GM12892 (cell line): ENCODE measurements at regions not wholly inside any gene's neighbourhood (a gene's known extent, or its start where the extent isn't known, plus 50 kb on each side); places are given as distances from the start of the nearest gene placed in this dataset.

Experiments
- DNase-seq: peaks from one replicate; pipeline ENCODE4 v3.0.0; 2011; ENCODE audit not compliant: insufficient read length
- FAIRE-seq: peaks from 2 replicates; lab custom pipeline; 2011; peaks lifted over from hg19 to GRCh38; lab: Jason Lieb, UNC
- POLR2A ChIP-seq: IDR thresholded peaks from 2 replicates; pipeline ENCODE4 v1.6.1; 2011; ENCODE audit warnings: low read depth, low read length, control low read depth
- POLR2AphosphoS5 ChIP-seq: IDR thresholded peaks from 2 replicates; pipeline ENCODE4 v1.6.1; 2011; ENCODE audit warnings: low read depth, low read length, control low read depth
- TAF1 ChIP-seq: IDR thresholded peaks from 2 replicates; pipeline ENCODE4 v1.6.1; 2011; ENCODE audit warnings: low read depth, mild to moderate bottlenecking, control low read depth, low read length, borderline replicate concordance

DNA sequence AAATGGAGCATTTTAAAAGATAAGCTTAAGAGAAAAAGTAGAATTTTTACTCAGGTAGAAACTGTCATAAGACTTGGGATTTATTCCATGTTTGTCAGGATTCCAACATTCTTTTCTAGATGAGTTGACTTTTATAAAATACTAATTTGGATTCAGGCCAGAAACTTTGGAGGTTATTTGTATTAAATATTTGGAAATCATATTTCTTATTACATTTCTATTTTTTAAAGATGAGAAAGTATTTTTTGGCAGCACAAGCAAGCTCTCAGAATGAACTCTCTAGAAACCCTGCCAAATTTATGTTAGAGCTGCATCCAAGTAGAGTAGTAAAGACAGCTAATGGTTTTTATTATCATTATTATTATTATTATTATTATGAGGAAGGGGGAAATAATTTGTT lies 1014.9 kb upstream of the GJE1 start:
- TF ChIP-seq TAF1 (no peak), POLR2A (no peak), POLR2AphosphoS5 (no peak)
- no peak for FAIRE-seq
- no peak for DNase-seq

- no peak for TF ChIP-seq POLR2AphosphoS5
- no peak for TF ChIP-seq POLR2A
- TF ChIP-seq TAF1: no peak
- no peak for FAIRE-seq
- no peak for DNase-seq
Measured at GRCh38 chr6:141110481-141110880, 1022.2 kb upstream of the GJE1 start.

DNA sequence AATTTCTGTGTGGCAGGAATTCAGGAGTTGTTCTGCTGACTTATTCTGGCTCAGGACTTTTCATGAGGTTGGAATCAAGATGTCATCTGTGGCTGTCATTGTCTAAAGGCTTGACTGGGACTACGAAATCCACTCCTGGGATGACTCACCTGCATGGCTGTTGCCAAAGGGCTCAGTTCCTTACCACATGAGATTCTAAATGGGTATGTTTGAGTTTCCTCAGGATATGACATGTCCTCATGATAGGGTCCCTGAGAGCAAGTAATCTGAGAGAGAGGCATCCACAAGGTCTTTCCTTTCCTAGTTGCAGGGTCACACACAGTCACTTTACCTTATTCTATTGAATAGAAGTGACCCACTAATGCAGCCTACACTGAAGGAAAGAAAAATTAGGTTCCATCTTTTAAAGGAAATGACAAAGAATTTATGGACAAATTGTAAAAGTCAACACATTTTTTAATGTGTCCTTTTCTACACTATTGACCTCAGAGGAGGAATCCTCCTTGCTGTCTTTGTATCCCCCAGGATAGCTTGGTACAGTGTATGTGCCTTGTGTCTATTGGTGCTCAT lies 1025.0 kb upstream of the GJE1 start:
- FAIRE-seq: no peak

GRCh38 chr6:141105481-141105880 lies 1027.2 kb upstream of the GJE1 start:
- FAIRE-seq (no peak), DNase-seq (no peak)
- no peak for TF ChIP-seq TAF1
- no peak for TF ChIP-seq POLR2A
- TF ChIP-seq POLR2AphosphoS5: no peak

More for the DNA sequence above, 1025.0 kb upstream of the GJE1 start:
- no peak for DNase-seq
- TF ChIP-seq TAF1 (no peak), POLR2A (no peak), POLR2AphosphoS5 (no peak)

DNA sequence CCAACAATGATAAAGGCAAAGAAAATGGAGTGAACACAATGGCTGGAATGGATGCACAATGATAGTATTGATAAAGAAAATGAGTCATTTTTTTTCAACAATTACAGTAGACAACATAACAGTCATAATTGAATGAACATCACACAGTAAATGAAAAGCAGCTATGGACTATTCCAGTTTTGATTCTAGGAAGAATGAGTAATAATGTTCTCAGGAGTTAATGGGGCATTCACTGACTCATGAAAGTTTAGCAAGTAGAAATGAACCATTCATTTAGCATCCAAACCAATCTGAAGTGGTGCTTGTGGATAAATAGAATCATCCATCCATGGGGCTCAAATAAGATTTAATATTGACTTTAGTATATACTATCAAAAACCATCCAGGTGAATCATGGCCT lies 1029.5 kb upstream of the GJE1 start:
- FAIRE-seq: no peak
- DNase-seq: no peak
- no peak for TF ChIP-seq POLR2A
- no peak for TF ChIP-seq POLR2AphosphoS5
- no peak for TF ChIP-seq TAF1

GRCh38 chr6:141097471-141097870 lies 1035.3 kb upstream of the GJE1 start:
- TF ChIP-seq POLR2A: no peak
- DNase-seq (no peak), FAIRE-seq (no peak)

DNA sequence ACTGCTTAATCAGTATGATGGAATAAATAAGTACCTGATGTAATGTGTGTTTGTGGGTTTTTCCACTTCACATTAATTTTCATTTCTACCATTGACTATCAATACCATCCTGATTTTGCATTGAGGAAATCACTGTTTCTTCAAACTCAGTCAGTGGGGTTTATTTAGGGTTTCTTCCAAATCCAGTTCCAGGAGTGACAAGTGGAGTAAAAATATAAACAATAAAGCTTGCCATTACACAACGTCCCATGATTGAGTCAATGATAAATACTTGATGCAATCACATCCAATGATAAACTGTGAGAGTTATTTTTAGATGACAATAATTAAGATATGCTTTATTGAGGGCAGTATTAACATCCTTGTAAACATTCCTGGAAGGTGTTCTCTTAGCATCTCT lies 1037.4 kb upstream of the GJE1 start:
- no peak for DNase-seq
- FAIRE-seq: no peak
- TF ChIP-seq TAF1 (no peak), POLR2AphosphoS5 (no peak), POLR2A (no peak)

- FAIRE-seq (no peak), DNase-seq (no peak)
- no peak for TF ChIP-seq POLR2A
- no peak for TF ChIP-seq TAF1
- TF ChIP-seq POLR2AphosphoS5: no peak
Measured at GRCh38 chr6:141088171-141088570, 1044.6 kb upstream of the GJE1 start.

DNA sequence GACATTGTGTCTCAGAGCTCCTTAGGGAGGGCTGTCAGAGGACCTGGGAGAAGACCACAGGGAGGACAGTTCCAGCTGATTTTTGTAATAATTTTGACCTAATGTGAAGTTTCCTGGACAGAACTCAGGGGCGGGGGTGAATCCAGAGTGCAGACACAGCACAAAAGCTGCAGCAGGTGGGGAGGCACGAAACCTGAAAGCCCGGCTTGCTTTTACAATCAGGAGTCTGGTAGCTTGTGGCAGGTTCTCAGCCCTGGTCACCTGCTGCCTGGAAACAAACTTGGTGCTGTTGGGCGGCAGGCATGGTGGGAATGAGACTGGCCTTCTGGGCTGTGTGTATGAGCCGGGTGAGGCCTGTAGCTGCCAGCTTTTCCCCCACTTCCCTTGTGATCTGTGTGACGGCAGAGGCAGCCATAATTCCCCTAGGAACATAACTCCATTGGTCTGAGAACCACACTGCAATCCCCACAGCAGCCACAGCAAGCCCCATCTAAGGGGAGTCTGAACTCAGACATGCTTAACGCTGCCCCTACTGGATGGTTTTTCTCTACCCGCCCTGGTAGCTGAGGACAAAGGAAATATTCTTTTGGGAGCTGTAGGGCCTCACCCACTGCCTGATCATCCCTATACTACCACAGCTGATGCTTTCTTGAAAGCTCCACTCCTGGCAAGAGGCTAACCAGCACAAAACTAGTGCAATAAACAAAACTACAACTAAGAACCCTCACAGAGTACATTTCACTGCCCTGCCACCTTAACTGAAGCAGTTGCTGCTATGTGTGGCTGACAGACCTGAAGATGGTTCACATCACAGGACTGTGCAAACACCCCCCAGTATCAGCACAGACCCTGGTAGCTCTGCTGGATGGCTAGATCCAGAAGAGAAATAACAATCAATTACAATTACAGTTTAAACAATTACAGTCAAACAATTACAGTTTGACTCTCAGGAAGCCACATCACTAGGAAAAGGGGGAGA lies 1055.1 kb upstream of the GJE1 start:
- FAIRE-seq (no peak), DNase-seq (no peak)
- no peak for TF ChIP-seq POLR2A
- no peak for TF ChIP-seq POLR2AphosphoS5
- no peak for TF ChIP-seq TAF1

DNA sequence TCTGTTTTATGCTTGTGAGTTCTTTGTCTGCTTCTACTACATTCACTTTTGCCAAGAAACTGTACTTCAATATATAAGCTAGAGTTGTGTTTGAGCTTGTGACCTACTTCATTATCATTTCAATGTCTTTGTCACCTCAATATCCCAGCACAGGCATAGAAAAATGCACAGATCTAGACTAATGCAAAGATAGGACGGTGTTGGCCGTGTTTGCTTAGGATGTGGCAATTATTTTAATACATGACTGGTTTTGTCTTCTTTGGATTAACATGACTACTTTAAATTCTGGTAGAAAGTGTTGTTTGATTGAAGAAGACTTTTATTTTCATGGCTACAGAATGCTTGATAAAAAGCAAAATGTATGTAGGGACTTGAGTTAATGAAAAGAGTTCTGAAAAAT lies 1075.0 kb upstream of the GJE1 start:
- no peak for FAIRE-seq
- DNase-seq: no peak
- TF ChIP-seq POLR2AphosphoS5 (no peak), POLR2A (no peak), TAF1 (no peak)

DNA sequence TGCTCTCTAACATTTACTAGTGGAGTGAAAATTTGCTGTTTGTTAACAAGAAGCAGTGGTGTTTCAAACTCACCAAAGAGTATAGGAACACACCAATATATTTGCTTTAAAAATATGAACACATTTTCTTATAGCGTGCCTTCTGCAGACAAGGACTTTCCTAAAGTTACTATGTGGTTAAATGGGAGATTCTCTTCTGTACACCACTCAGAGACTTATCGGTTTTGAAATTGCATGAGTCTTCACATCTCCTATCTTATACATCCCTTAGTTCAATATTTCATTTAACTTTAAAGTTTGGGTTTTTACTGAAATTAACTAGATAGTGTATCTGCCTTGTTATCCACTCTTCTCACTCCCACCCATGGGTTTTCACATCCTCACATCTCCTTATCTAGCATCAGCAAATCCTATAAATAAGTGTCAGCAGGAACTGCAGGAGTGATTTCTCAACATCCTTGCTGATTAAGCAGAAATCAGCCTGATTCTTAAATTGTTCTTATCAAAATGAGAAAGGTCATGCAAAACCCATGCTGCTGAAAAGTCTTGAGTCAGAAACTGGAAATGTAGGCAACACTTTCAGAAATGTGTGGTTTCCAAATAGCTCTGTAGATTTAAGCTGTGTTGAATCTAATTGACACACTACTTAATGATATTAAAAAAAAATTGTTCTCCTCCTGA lies 1075.6 kb upstream of the GJE1 start:
- no peak for TF ChIP-seq POLR2A
- TF ChIP-seq POLR2AphosphoS5: no peak
- no peak for TF ChIP-seq TAF1

DNA sequence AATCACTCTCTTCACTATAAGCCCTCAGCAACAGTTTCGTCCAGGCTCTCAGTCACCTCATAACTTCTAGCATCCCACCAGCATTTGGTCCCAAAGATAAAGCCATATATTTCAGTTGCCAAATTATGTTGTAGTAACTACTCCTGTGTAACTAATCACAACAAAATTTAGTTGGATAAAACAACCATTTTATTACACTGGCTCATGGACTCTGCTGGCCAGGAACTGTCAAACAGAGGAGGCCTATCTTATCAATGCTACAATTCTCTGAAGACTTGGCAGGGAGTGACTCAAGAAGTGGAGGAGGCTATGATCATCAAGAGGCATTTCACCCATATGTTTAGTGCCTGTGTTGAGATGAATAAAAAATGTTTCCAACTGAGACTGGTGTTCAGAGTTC lies 1082.3 kb upstream of the GJE1 start:
- DNase-seq: no peak
- TF ChIP-seq TAF1 (no peak), POLR2A (no peak), POLR2AphosphoS5 (no peak)
- no peak for FAIRE-seq

More for the DNA sequence above, 1075.6 kb upstream of the GJE1 start:
- DNase-seq (no peak), FAIRE-seq (no peak)
